ENCODE measurements at regions not wholly inside any gene's neighbourhood (a gene's known extent, or its start where the extent isn't known, plus 50 kb on each side); places are given as distances from the start of the nearest gene placed in this dataset.

- Histone ChIP-seq H3K9me3 (no peaks in the 10 kb centered on the region), H3K4me3 (no peak overlapping the region), H3K27ac (no peak overlapping the region), H3K27me3 (no peaks in the 10 kb centered on the region), H3K4me1 (no peaks in the 10 kb centered on the region), H3K36me3 (no peaks in the 10 kb centered on the region)
- TF ChIP-seq, protein P1, sequence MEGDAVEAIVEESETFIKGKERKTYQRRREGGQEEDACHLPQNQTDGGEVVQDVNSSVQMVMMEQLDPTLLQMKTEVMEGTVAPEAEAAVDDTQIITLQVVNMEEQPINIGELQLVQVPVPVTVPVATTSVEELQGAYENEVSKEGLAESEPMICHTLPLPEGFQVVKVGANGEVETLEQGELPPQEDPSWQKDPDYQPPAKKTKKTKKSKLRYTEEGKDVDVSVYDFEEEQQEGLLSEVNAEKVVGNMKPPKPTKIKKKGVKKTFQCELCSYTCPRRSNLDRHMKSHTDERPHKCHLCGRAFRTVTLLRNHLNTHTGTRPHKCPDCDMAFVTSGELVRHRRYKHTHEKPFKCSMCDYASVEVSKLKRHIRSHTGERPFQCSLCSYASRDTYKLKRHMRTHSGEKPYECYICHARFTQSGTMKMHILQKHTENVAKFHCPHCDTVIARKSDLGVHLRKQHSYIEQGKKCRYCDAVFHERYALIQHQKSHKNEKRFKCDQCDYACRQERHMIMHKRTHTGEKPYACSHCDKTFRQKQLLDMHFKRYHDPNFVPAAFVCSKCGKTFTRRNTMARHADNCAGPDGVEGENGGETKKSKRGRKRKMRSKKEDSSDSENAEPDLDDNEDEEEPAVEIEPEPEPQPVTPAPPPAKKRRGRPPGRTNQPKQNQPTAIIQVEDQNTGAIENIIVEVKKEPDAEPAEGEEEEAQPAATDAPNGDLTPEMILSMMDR (IDR thresholded peaks at IDR 0.05) = no peak
- no peak for DNase-seq (ENCODE audit: low spot score)
These were observed 713.0 kb downstream of the EPM2A start for GRCh38 chr6:145022199-145022796.

DNA sequence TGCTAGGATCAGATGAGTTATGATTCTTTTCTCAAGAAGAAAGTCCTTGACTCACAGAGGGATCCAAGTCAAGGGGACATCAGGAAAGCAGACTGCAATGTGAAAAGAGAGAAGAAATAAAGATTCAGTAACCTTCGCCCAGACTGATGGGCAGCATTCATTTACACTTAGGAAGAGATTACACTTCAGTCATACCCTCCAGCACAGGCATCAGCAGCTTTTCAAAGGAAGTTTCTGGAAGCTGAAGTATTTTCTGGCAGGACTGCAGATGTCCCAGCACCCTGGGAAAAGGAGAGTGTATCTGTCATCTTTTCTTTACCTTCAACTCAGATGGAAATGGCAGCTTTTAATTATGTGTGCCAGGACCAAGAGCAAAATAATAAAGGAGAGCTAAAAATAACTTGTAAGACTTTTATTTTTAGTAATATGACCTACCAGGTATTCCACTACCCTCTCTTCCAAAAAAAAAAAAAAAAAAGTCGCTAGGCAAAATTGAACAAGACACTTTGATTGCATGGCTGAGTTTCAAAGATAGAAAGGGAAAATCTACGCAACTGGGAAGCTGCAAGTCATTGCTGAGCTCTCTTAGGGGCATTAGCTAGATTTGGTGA is 712.1 kb downstream of the EPM2A start:
- Histone ChIP-seq H3K4me1 (no peaks in the 10 kb centered on the region), H3K27me3 (no peaks in the 10 kb centered on the region), H3K4me3 (no peak overlapping the region), H3K27ac (peak overlapping the region in 1 of 2 donors; percentile 0), H3K36me3 (no peaks in the 10 kb centered on the region), H3K9me3 (no peaks in the 10 kb centered on the region)
- no peak for DNase-seq (ENCODE audit: low spot score)
- TF ChIP-seq, protein P1 (IDR thresholded peaks at IDR 0.05) = no peak

GRCh38 chr6:145025488-145025887 is 709.8 kb downstream of the EPM2A start:
- TF ChIP-seq, protein P1 (IDR thresholded peaks at IDR 0.05) = no peak

GRCh38 chr6:145026267-145026679 is 709.0 kb downstream of the EPM2A start:
- TF ChIP-seq, protein P1 (IDR thresholded peaks at IDR 0.05) = no peak
- Histone ChIP-seq H3K27me3 (no peaks in the 10 kb centered on the region), H3K27ac (no peak overlapping the region), H3K4me3 (no peak overlapping the region), H3K4me1 (no peaks in the 10 kb centered on the region), H3K9me3 (no peaks in the 10 kb centered on the region), H3K36me3 (no peaks in the 10 kb centered on the region)
- DNase-seq (ENCODE audit: low spot score) = no peak

More at GRCh38 chr6:145025488-145025887, 709.8 kb downstream of the EPM2A start:
- no peak for DNase-seq (ENCODE audit: low spot score)
- no peak overlapping the region for H3K4me3 ChIP-seq
- no peaks in the 10 kb centered on the region for H3K27me3 ChIP-seq
- no peaks in the 10 kb centered on the region for H3K9me3 ChIP-seq
- H3K36me3 ChIP-seq = no peaks in the 10 kb centered on the region
- no peak overlapping the region for H3K27ac ChIP-seq
- H3K4me1 ChIP-seq = no peaks in the 10 kb centered on the region

DNA sequence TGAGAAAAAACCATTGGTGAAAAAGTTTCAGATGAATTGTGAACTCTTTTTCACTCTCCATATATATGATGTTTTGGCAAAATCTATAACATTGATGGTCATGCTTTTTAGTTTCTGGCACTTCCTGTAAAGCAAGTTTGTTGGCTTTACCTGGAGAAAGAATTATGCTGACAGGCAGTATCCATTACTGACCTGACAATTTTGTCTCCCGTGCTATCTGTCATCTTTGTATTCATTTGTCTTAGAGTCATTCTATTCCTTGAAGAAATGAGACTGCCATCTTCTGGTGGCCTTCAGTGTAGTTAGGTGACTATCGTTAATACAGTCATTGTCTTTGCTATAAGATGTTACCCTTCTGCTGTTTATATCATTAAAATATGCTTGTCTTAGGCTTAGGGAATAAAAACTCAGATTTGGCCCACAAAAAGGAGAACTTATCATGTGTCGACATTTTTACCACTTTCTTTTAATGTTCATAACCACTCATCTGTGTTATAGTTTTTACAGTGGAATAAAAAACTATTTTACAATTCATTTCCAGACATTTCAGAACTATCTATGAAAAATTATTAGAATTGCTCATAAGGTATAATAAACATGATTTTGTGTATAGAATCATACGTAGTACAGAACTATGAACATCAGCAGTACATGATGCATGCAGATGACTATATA is 707.0 kb downstream of the EPM2A start:
- DNase-seq (ENCODE audit: low spot score) = no peak
- H3K4me1 ChIP-seq = no peaks in the 10 kb centered on the region
- H3K36me3 ChIP-seq = no peaks in the 10 kb centered on the region
- H3K9me3 ChIP-seq = no peaks in the 10 kb centered on the region
- H3K27me3 ChIP-seq = no peaks in the 10 kb centered on the region
- TF ChIP-seq, protein P1 (IDR thresholded peaks at IDR 0.05) = peak; percentile 22 to 51
- H3K4me3 ChIP-seq = no peak overlapping the region
- no peak overlapping the region for H3K27ac ChIP-seq
